Neural progenitor cell (in vitro differentiated cells): ENCODE measurements at regions not wholly inside any gene's neighbourhood (a gene's known extent, or its start where the extent isn't known, plus 50 kb on each side); places are given as distances from the start of the nearest gene placed in this dataset.

ENCODE experiments used
- EZH2 ChIP-seq: fragments of 200-600 bp; sonication (generic); IDR thresholded peaks from 2 replicates; pipeline ENCODE4 v1.6.1; 2017; ENCODE audit warnings: antibody characterized with exemption, mild to moderate bottlenecking, moderate library complexity
- EZH2phosphoT487 ChIP-seq: fragments of 200-600 bp; sonication (generic); IDR thresholded peaks from 2 replicates; pipeline ENCODE4 v1.6.1; 2017; ENCODE audit warnings: antibody characterized with exemption
- TF ChIP-seq, protein P1 (sequence below): fragments of 200-600 bp; sonication (generic); IDR thresholded peaks from 2 replicates; pipeline ENCODE4 v1.5.1; 2017; ENCODE audit warnings: antibody characterized with exemption, mild to moderate bottlenecking

DNA sequence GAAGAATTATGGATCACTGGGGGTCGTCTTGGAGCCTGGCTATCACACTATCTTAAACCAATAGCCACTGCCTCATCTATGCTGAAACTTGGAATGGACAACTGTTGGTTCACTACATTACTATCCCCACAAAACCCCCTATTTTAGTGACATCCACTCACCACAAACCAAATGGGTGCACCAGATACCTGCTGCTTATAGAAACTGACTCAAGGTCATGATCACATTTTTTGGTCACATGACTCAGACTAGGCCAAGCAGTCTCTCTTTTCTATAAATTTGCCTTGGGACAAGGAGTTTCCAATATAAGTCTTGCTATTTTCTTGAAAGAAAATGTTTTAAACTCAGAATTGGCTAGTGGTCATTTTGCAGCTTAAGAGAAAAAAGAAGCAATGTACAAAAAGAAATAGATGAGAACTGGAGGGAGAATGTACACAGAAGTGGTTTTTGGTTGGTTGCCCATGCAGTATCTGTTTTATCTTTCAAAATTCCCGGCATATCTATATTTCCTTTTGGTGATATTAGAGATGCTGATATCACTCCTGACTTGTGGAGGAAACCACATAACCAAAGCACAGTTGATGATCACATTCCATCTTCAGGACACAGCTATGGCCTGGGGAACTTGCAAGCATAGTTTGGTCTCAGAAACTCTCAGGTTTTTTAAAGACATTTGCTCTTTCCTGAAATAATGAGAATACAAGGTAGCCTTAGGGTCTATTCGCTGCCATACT lies 85.2 kb upstream of the CACNA2D1 start:
- TF ChIP-seq, protein P1, sequence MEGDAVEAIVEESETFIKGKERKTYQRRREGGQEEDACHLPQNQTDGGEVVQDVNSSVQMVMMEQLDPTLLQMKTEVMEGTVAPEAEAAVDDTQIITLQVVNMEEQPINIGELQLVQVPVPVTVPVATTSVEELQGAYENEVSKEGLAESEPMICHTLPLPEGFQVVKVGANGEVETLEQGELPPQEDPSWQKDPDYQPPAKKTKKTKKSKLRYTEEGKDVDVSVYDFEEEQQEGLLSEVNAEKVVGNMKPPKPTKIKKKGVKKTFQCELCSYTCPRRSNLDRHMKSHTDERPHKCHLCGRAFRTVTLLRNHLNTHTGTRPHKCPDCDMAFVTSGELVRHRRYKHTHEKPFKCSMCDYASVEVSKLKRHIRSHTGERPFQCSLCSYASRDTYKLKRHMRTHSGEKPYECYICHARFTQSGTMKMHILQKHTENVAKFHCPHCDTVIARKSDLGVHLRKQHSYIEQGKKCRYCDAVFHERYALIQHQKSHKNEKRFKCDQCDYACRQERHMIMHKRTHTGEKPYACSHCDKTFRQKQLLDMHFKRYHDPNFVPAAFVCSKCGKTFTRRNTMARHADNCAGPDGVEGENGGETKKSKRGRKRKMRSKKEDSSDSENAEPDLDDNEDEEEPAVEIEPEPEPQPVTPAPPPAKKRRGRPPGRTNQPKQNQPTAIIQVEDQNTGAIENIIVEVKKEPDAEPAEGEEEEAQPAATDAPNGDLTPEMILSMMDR = no peak
- TF ChIP-seq EZH2phosphoT487 (no peak), EZH2 (no peak)
